Occipital lobe (tissue), 1 donor: ENCODE measurements at regions not wholly inside any gene's neighbourhood (a gene's known extent, or its start where the extent isn't known, plus 50 kb on each side); places are given as distances from the start of the nearest gene placed in this dataset.

Source experiments
- DNase-seq: peaks from one replicate; lab custom pipeline; 2025; lab: John Stamatoyannopoulos, UW

- no peak for DNase-seq
These were observed 404.6 kb upstream of the OPRM1 start for GRCh38 chr6:153634416-153634815.

- no peak for DNase-seq
These were observed 414.0 kb upstream of the OPRM1 start for GRCh38 chr6:153625089-153625488.

GRCh38 chr6:153624528-153624927 lies 414.5 kb upstream of the OPRM1 start:
- DNase-seq, result no peak

GRCh38 chr6:153623496-153623895 lies 415.5 kb upstream of the OPRM1 start:
- DNase-seq, result no peak

GRCh38 chr6:153621491-153621890 lies 417.5 kb upstream of the OPRM1 start:
- DNase-seq, result no peak

- no peak for DNase-seq
These were observed 418.0 kb upstream of the OPRM1 start for GRCh38 chr6:153621070-153621469.

GRCh38 chr6:153618371-153619322 lies 420.4 kb upstream of the OPRM1 start:
- no peak for DNase-seq

- DNase-seq, result no peak
These were observed 422.5 kb upstream of the OPRM1 start for GRCh38 chr6:153616506-153616905.

GRCh38 chr6:153613719-153614455 lies 425.2 kb upstream of the OPRM1 start:
- no peak for DNase-seq

GRCh38 chr6:153602401-153602800 lies 436.6 kb upstream of the OPRM1 start:
- DNase-seq, result no peak

GRCh38 chr6:153599901-153600300 lies 439.1 kb upstream of the OPRM1 start:
- no peak for DNase-seq

GRCh38 chr6:153595903-153596302 lies 443.1 kb upstream of the OPRM1 start:
- no peak for DNase-seq

GRCh38 chr6:153594871-153595270 lies 444.2 kb upstream of the OPRM1 start:
- no peak for DNase-seq

GRCh38 chr6:153591159-153591558 lies 447.9 kb upstream of the OPRM1 start:
- DNase-seq, result no peak

GRCh38 chr6:153590411-153590810 lies 448.6 kb upstream of the OPRM1 start:
- no peak for DNase-seq

GRCh38 chr6:153588330-153588729 lies 450.7 kb upstream of the OPRM1 start:
- DNase-seq, result no peak

- DNase-seq, result no peak
These were observed 452.6 kb upstream of the RGS17 start for GRCh38 chr6:153583685-153584084.

GRCh38 chr6:153580776-153581175 lies 449.7 kb upstream of the RGS17 start:
- no peak for DNase-seq

GRCh38 chr6:153575528-153575927 lies 444.4 kb upstream of the RGS17 start:
- DNase-seq, result no peak

GRCh38 chr6:153574231-153574630 lies 443.1 kb upstream of the RGS17 start:
- DNase-seq, result no peak

- DNase-seq, result no peak
These were observed 441.3 kb upstream of the RGS17 start for GRCh38 chr6:153572371-153572770.

- DNase-seq, result no peak
These were observed 437.5 kb upstream of the RGS17 start for GRCh38 chr6:153568628-153569027.

GRCh38 chr6:153564803-153565202 lies 433.7 kb upstream of the RGS17 start:
- DNase-seq, result no peak
